ENCODE measurements at regions not wholly inside any gene's neighbourhood (a gene's known extent, or its start where the extent isn't known, plus 50 kb on each side); places are given as distances from the start of the nearest gene placed in this dataset.

GRCh38 chr5:98110282-98110691 lies 663.2 kb upstream of the RGMB start (continued):
- TF ChIP-seq CHD7 (IDR thresholded peaks at IDR 0.05; ENCODE audit: insufficient replicate concordance, low read length) (no peak), SAP30 (IDR thresholded peaks at IDR 0.05; ENCODE audit: insufficient read depth, insufficient replicate concordance, low read length) (no peak), TAF7 (optimal IDR thresholded peaks at IDR 0.05; ENCODE audit: borderline replicate concordance, low read depth, low read length) (no peak), SP2 (IDR thresholded peaks at IDR 0.05; ENCODE audit: low read length) (no peak), GABPA (IDR thresholded peaks at IDR 0.05; ENCODE audit: borderline replicate concordance, insufficient read depth, low read length) (no peak), KDM1A (IDR thresholded peaks at IDR 0.05; ENCODE audit: borderline replicate concordance, low read length) (no peak), SIRT6 (IDR thresholded peaks at IDR 0.05; ENCODE audit: low read length) (no peak), SIX5 (IDR thresholded peaks at IDR 0.05; ENCODE audit: low read depth, low read length) (no peak)
- TF ChIP-seq, protein P1, sequence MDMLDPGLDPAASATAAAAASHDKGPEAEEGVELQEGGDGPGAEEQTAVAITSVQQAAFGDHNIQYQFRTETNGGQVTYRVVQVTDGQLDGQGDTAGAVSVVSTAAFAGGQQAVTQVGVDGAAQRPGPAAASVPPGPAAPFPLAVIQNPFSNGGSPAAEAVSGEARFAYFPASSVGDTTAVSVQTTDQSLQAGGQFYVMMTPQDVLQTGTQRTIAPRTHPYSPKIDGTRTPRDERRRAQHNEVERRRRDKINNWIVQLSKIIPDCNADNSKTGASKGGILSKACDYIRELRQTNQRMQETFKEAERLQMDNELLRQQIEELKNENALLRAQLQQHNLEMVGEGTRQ (IDR thresholded peaks at IDR 0.05; ENCODE audit: low read length) = no peak

Data from H1 (cell line).